Hepatocyte (in vitro differentiated cells): ENCODE measurements at regions not wholly inside any gene's neighbourhood (a gene's known extent, or its start where the extent isn't known, plus 50 kb on each side); places are given as distances from the start of the nearest gene placed in this dataset.
"Not testable (repeated sequence)": the region's sequence is repeated elsewhere in the genome, so short reads cannot be mapped to it uniquely, and the experiment has no call there.

Experiments used
- EZH2 ChIP-seq: fragments of 200-600 bp; sonication (generic); IDR thresholded peaks from 2 replicates; pipeline ENCODE4 v1.6.1; 2016; ENCODE audit warnings: antibody characterized with exemption, mild to moderate bottlenecking, borderline replicate concordance
- TF ChIP-seq, protein P1 (sequence below): fragments of 200-600 bp; sonication (generic); IDR thresholded peaks from 2 replicates; pipeline ENCODE4 v1.5.1; 2016; ENCODE audit warnings: antibody characterized with exemption, mild to moderate bottlenecking; ENCODE audit not compliant: poor library complexity

DNA sequence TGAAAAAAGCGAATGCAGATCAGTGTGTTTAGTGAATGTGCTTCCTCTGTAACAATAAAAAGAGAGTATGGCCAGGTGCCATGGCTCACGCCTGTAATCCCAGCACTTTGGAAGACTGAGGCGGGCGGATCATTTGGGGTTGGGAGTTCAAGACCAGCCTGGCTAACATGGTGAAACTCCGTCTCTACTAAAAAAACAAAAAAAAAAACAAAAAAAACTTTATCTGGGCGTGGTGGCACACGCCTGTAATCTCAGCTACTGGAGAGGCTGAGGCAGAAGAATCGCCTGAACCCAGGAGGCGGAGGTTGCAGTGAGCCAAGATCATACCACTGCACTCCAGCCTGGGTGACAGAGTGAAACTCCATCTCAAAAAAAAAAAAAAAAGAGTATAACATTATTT is 152.9 kb downstream of the ZFP64 start:
- TF ChIP-seq, protein P1, sequence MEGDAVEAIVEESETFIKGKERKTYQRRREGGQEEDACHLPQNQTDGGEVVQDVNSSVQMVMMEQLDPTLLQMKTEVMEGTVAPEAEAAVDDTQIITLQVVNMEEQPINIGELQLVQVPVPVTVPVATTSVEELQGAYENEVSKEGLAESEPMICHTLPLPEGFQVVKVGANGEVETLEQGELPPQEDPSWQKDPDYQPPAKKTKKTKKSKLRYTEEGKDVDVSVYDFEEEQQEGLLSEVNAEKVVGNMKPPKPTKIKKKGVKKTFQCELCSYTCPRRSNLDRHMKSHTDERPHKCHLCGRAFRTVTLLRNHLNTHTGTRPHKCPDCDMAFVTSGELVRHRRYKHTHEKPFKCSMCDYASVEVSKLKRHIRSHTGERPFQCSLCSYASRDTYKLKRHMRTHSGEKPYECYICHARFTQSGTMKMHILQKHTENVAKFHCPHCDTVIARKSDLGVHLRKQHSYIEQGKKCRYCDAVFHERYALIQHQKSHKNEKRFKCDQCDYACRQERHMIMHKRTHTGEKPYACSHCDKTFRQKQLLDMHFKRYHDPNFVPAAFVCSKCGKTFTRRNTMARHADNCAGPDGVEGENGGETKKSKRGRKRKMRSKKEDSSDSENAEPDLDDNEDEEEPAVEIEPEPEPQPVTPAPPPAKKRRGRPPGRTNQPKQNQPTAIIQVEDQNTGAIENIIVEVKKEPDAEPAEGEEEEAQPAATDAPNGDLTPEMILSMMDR, result not testable (repeated sequence)
- not testable (repeated sequence) for TF ChIP-seq EZH2
